ENCODE measurements at regions not wholly inside any gene's neighbourhood (a gene's known extent, or its start where the extent isn't known, plus 50 kb on each side); places are given as distances from the start of the nearest gene placed in this dataset.

- H3K9ac ChIP-seq (ENCODE audit: low read length) = no peak overlapping the region
- H3K27ac ChIP-seq (ENCODE audit: low read depth, low read length) = no peak overlapping the region
- no peaks in the 10 kb centered on the region for H3K36me3 ChIP-seq (ENCODE audit: control insufficient read depth, insufficient read depth, low read length)
- H3K9me3 ChIP-seq (ENCODE audit: control insufficient read depth, insufficient read depth, low read depth, low read length) = no peaks in the 10 kb centered on the region
- no peaks in the 10 kb centered on the region for H3K4me1 ChIP-seq (ENCODE audit: control insufficient read depth, insufficient read depth, low read length)
- H3K27me3 ChIP-seq (ENCODE audit: control insufficient read depth, insufficient read depth, low read length) = no peaks in the 10 kb centered on the region
- no peak overlapping the region for H3K4me3 ChIP-seq (ENCODE audit: low read depth, low read length)
Observed at GRCh38 chr3:25027650-25028049, 400.4 kb upstream of the RARB start.

GRCh38 chr3:25029820-25030219, 398.2 kb upstream of the RARB start:
- no peaks in the 10 kb centered on the region for H3K27me3 ChIP-seq (ENCODE audit: control insufficient read depth, insufficient read depth, low read length)
- H3K36me3 ChIP-seq (ENCODE audit: control insufficient read depth, insufficient read depth, low read length) = no peaks in the 10 kb centered on the region
- no peak overlapping the region for H3K27ac ChIP-seq (ENCODE audit: low read depth, low read length)
- no peak overlapping the region for H3K4me3 ChIP-seq (ENCODE audit: low read depth, low read length)
- no peaks in the 10 kb centered on the region for H3K9me3 ChIP-seq (ENCODE audit: control insufficient read depth, insufficient read depth, low read depth, low read length)
- H3K4me1 ChIP-seq (ENCODE audit: control insufficient read depth, insufficient read depth, low read length) = no peaks in the 10 kb centered on the region
- no peak overlapping the region for H3K9ac ChIP-seq (ENCODE audit: low read length)

GRCh38 chr3:25032344-25032743, 395.7 kb upstream of the RARB start:
- no peak overlapping the region for H3K9ac ChIP-seq (ENCODE audit: low read length)
- no peak overlapping the region for H3K27ac ChIP-seq (ENCODE audit: low read depth, low read length)
- H3K4me3 ChIP-seq (ENCODE audit: low read depth, low read length) = no peak overlapping the region
- no peaks in the 10 kb centered on the region for H3K9me3 ChIP-seq (ENCODE audit: control insufficient read depth, insufficient read depth, low read depth, low read length)
- no peaks in the 10 kb centered on the region for H3K27me3 ChIP-seq (ENCODE audit: control insufficient read depth, insufficient read depth, low read length)
- H3K36me3 ChIP-seq (ENCODE audit: control insufficient read depth, insufficient read depth, low read length) = no peaks in the 10 kb centered on the region
- no peaks in the 10 kb centered on the region for H3K4me1 ChIP-seq (ENCODE audit: control insufficient read depth, insufficient read depth, low read length)

GRCh38 chr3:25033407-25034029, 394.5 kb upstream of the RARB start:
- Histone ChIP-seq H3K27me3 (ENCODE audit: control insufficient read depth, insufficient read depth, low read length) (no peaks in the 10 kb centered on the region), H3K9me3 (ENCODE audit: control insufficient read depth, insufficient read depth, low read depth, low read length) (no peaks in the 10 kb centered on the region), H3K27ac (ENCODE audit: low read depth, low read length) (no peak overlapping the region), H3K9ac (ENCODE audit: low read length) (no peak overlapping the region), H3K4me3 (ENCODE audit: low read depth, low read length) (no peak overlapping the region), H3K4me1 (ENCODE audit: control insufficient read depth, insufficient read depth, low read length) (no peaks in the 10 kb centered on the region), H3K36me3 (ENCODE audit: control insufficient read depth, insufficient read depth, low read length) (no peaks in the 10 kb centered on the region)

GRCh38 chr3:25035526-25035925, 392.5 kb upstream of the RARB start:
- Histone ChIP-seq H3K9ac (ENCODE audit: low read length) (no peak overlapping the region), H3K27me3 (ENCODE audit: control insufficient read depth, insufficient read depth, low read length) (no peaks in the 10 kb centered on the region), H3K9me3 (ENCODE audit: control insufficient read depth, insufficient read depth, low read depth, low read length) (no peaks in the 10 kb centered on the region), H3K36me3 (ENCODE audit: control insufficient read depth, insufficient read depth, low read length) (no peaks in the 10 kb centered on the region), H3K4me1 (ENCODE audit: control insufficient read depth, insufficient read depth, low read length) (no peaks in the 10 kb centered on the region), H3K4me3 (ENCODE audit: low read depth, low read length) (no peak overlapping the region), H3K27ac (ENCODE audit: low read depth, low read length) (no peak overlapping the region)

GRCh38 chr3:25036633-25037032, 391.4 kb upstream of the RARB start:
- H3K4me1 ChIP-seq (ENCODE audit: control insufficient read depth, insufficient read depth, low read length) = no peaks in the 10 kb centered on the region
- no peaks in the 10 kb centered on the region for H3K9me3 ChIP-seq (ENCODE audit: control insufficient read depth, insufficient read depth, low read depth, low read length)
- H3K27ac ChIP-seq (ENCODE audit: low read depth, low read length) = no peak overlapping the region
- no peaks in the 10 kb centered on the region for H3K36me3 ChIP-seq (ENCODE audit: control insufficient read depth, insufficient read depth, low read length)
- no peak overlapping the region for H3K9ac ChIP-seq (ENCODE audit: low read length)
- no peak overlapping the region for H3K4me3 ChIP-seq (ENCODE audit: low read depth, low read length)
- H3K27me3 ChIP-seq (ENCODE audit: control insufficient read depth, insufficient read depth, low read length) = no peaks in the 10 kb centered on the region

GRCh38 chr3:25037049-25037547, 391.0 kb upstream of the RARB start:
- H3K36me3 ChIP-seq (ENCODE audit: control insufficient read depth, insufficient read depth, low read length) = no peaks in the 10 kb centered on the region
- H3K4me1 ChIP-seq (ENCODE audit: control insufficient read depth, insufficient read depth, low read length) = no peaks in the 10 kb centered on the region
- H3K9ac ChIP-seq (ENCODE audit: low read length) = no peak overlapping the region
- no peaks in the 10 kb centered on the region for H3K27me3 ChIP-seq (ENCODE audit: control insufficient read depth, insufficient read depth, low read length)
- H3K27ac ChIP-seq (ENCODE audit: low read depth, low read length) = no peak overlapping the region
- H3K4me3 ChIP-seq (ENCODE audit: low read depth, low read length) = no peak overlapping the region
- no peaks in the 10 kb centered on the region for H3K9me3 ChIP-seq (ENCODE audit: control insufficient read depth, insufficient read depth, low read depth, low read length)

- Histone ChIP-seq H3K36me3 (ENCODE audit: control insufficient read depth, insufficient read depth, low read length) (no peaks in the 10 kb centered on the region), H3K9me3 (ENCODE audit: control insufficient read depth, insufficient read depth, low read depth, low read length) (no peaks in the 10 kb centered on the region), H3K9ac (ENCODE audit: low read length) (no peak overlapping the region), H3K27ac (ENCODE audit: low read depth, low read length) (no peak overlapping the region), H3K27me3 (ENCODE audit: control insufficient read depth, insufficient read depth, low read length) (no peaks in the 10 kb centered on the region), H3K4me1 (ENCODE audit: control insufficient read depth, insufficient read depth, low read length) (no peaks in the 10 kb centered on the region), H3K4me3 (ENCODE audit: low read depth, low read length) (no peak overlapping the region)
Observed at GRCh38 chr3:25038271-25038670, 389.8 kb upstream of the RARB start.

- Histone ChIP-seq H3K9me3 (ENCODE audit: control insufficient read depth, insufficient read depth, low read depth, low read length) (no peaks in the 10 kb centered on the region), H3K36me3 (ENCODE audit: control insufficient read depth, insufficient read depth, low read length) (no peaks in the 10 kb centered on the region), H3K9ac (ENCODE audit: low read length) (no peak overlapping the region), H3K4me1 (ENCODE audit: control insufficient read depth, insufficient read depth, low read length) (no peaks in the 10 kb centered on the region), H3K27me3 (ENCODE audit: control insufficient read depth, insufficient read depth, low read length) (no peaks in the 10 kb centered on the region), H3K4me3 (ENCODE audit: low read depth, low read length) (no peak overlapping the region), H3K27ac (ENCODE audit: low read depth, low read length) (no peak overlapping the region)
Observed at GRCh38 chr3:25038922-25039321, 389.1 kb upstream of the RARB start.

- no peak overlapping the region for H3K27ac ChIP-seq (ENCODE audit: low read depth, low read length)
- no peaks in the 10 kb centered on the region for H3K9me3 ChIP-seq (ENCODE audit: control insufficient read depth, insufficient read depth, low read depth, low read length)
- H3K27me3 ChIP-seq (ENCODE audit: control insufficient read depth, insufficient read depth, low read length) = no peaks in the 10 kb centered on the region
- H3K36me3 ChIP-seq (ENCODE audit: control insufficient read depth, insufficient read depth, low read length) = no peaks in the 10 kb centered on the region
- peaks cover 5% of the 10 kb centered on the region; the same call in 1 of the 2 replicates for H3K4me1 ChIP-seq (ENCODE audit: control insufficient read depth, insufficient read depth, low read length)
- no peak overlapping the region for H3K9ac ChIP-seq (ENCODE audit: low read length)
- no peak overlapping the region for H3K4me3 ChIP-seq (ENCODE audit: low read depth, low read length)
Observed at GRCh38 chr3:25040748-25041147, 387.3 kb upstream of the RARB start.

GRCh38 chr3:25041871-25042584, 386.0 kb upstream of the RARB start:
- Histone ChIP-seq H3K4me3 (ENCODE audit: low read depth, low read length) (no peak overlapping the region), H3K27ac (ENCODE audit: low read depth, low read length) (no peak overlapping the region), H3K27me3 (ENCODE audit: control insufficient read depth, insufficient read depth, low read length) (no peaks in the 10 kb centered on the region), H3K4me1 (ENCODE audit: control insufficient read depth, insufficient read depth, low read length) (peaks cover 5% of the 10 kb centered on the region; the same call in 1 of the 2 replicates), H3K9ac (ENCODE audit: low read length) (no peak overlapping the region), H3K36me3 (ENCODE audit: control insufficient read depth, insufficient read depth, low read length) (no peaks in the 10 kb centered on the region), H3K9me3 (ENCODE audit: control insufficient read depth, insufficient read depth, low read depth, low read length) (no peaks in the 10 kb centered on the region)

Data from HUES6 (cell line).